H7 (cell line): ENCODE measurements at regions not wholly inside any gene's neighbourhood (a gene's known extent, or its start where the extent isn't known, plus 50 kb on each side); places are given as distances from the start of the nearest gene placed in this dataset.

Experiments
- DNase-seq: peaks from one replicate; pipeline ENCODE4 v3.0.0; 2012
- H3K27me3 ChIP-seq: 2 replicates; pipeline ENCODE4 v1.6.0; 2011; ENCODE audit warnings: mild to moderate bottlenecking, low read length; ENCODE audit not compliant: control insufficient read depth, insufficient read depth
- H3K36me3 ChIP-seq: replicated peaks from 2 replicates; pipeline ENCODE4 v1.5.1; 2011; ENCODE audit warnings: low read length; ENCODE audit not compliant: control insufficient read depth, insufficient read depth
- H3K4me3 ChIP-seq: 2 replicates; pipeline ENCODE4 v1.5.1; 2011; ENCODE audit warnings: low read depth, mild to moderate bottlenecking, control low read depth, low read length, moderate library complexity; ENCODE audit not compliant: insufficient read depth

DNA sequence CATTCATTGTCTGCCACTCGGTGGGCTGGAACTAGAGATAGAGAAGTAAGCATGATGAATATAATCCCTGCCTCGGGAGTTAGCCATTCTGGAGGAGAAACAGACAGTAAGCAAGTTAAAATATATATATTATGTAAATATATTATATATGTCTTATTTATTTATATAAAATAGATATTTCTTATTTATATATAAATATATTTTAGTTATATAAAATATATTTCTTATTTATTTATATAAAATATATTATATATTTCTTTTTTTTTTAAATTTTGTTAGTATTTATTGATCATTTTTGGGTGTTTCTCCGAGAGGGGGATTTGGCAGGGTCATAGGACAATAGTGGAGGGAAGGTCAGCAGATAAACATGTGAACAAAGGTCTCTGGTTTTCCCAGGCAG is 78.1 kb upstream of the TBX5 start:
- Histone ChIP-seq H3K36me3 (no peaks in the 10 kb centered on the region), H3K27me3 (peaks cover 50% of the 10 kb centered on the region), H3K4me3 (no peak overlapping the region)
- no peak for DNase-seq

GRCh38 chr12:114481200-114481535 is 75.2 kb upstream of the TBX5 start:
- H3K27me3 ChIP-seq, result peaks cover 69% of the 10 kb centered on the region
- DNase-seq, result peak; percentile 35
- no peak overlapping the region for H3K4me3 ChIP-seq
- no peaks in the 10 kb centered on the region for H3K36me3 ChIP-seq

- no peaks in the 10 kb centered on the region for H3K36me3 ChIP-seq
- peaks cover 69% of the 10 kb centered on the region for H3K27me3 ChIP-seq
- peak overlapping the region; percentile 8; the same call in 1 of the 2 replicates for H3K4me3 ChIP-seq
- peak; percentile 52 for DNase-seq
Measured at GRCh38 chr12:114480337-114481199, 74.6 kb upstream of the TBX5 start.

- peak; percentile 54 for DNase-seq
- peaks cover 69% of the 10 kb centered on the region for H3K27me3 ChIP-seq
- H3K4me3 ChIP-seq, result peak overlapping the region; percentile 27; the same call in 1 of the 2 replicates
- H3K36me3 ChIP-seq, result no peaks in the 10 kb centered on the region
Measured at GRCh38 chr12:114479831-114480230, 73.9 kb upstream of the TBX5 start.

GRCh38 chr12:114478865-114479264 is 72.9 kb upstream of the TBX5 start:
- Histone ChIP-seq H3K36me3 (no peaks in the 10 kb centered on the region), H3K27me3 (peaks cover 69% of the 10 kb centered on the region), H3K4me3 (no peak overlapping the region)
- DNase-seq, result no peak

GRCh38 chr12:114477989-114478395 is 72.0 kb upstream of the TBX5 start:
- H3K27me3 ChIP-seq, result peaks cover 63% of the 10 kb centered on the region

GRCh38 chr12:114476159-114476558 is 70.2 kb upstream of the TBX5 start:
- no peak overlapping the region for H3K4me3 ChIP-seq
- H3K36me3 ChIP-seq, result no peaks in the 10 kb centered on the region
- no peak for DNase-seq
- H3K27me3 ChIP-seq, result peaks cover 45% of the 10 kb centered on the region

More at GRCh38 chr12:114477989-114478395, 72.0 kb upstream of the TBX5 start:
- H3K36me3 ChIP-seq, result no peaks in the 10 kb centered on the region
- no peak overlapping the region for H3K4me3 ChIP-seq
- DNase-seq, result no peak

- peaks cover 20% of the 10 kb centered on the region for H3K27me3 ChIP-seq
- H3K4me3 ChIP-seq, result no peak overlapping the region
Measured at GRCh38 chr12:114473717-114474116, 67.8 kb upstream of the TBX5 start.

GRCh38 chr12:114473018-114473417 is 67.1 kb upstream of the TBX5 start:
- H3K27me3 ChIP-seq, result peaks cover 13% of the 10 kb centered on the region
- no peak overlapping the region for H3K4me3 ChIP-seq
- DNase-seq, result no peak
- H3K36me3 ChIP-seq, result no peaks in the 10 kb centered on the region

More at GRCh38 chr12:114473717-114474116, 67.8 kb upstream of the TBX5 start:
- no peak for DNase-seq
- H3K36me3 ChIP-seq, result no peaks in the 10 kb centered on the region

GRCh38 chr12:114457620-114458019 is 51.7 kb upstream of the TBX5 start:
- Histone ChIP-seq H3K36me3 (no peaks in the 10 kb centered on the region), H3K27me3 (peaks cover 21% of the 10 kb centered on the region), H3K4me3 (no peak overlapping the region)
- no peak for DNase-seq
